HG03045 (cell line): ENCODE measurements at regions not wholly inside any gene's neighbourhood (a gene's known extent, or its start where the extent isn't known, plus 50 kb on each side); places are given as distances from the start of the nearest gene placed in this dataset.

Experiments used
- ATAC-seq: cut with Tn5 transposase; IDR thresholded peaks from one replicate; pipeline ENCODE4 v1.9.1; 2021; ENCODE audit warnings: mild to moderate bottlenecking, moderate library complexity; ENCODE audit not compliant: unreplicated experiment

DNA sequence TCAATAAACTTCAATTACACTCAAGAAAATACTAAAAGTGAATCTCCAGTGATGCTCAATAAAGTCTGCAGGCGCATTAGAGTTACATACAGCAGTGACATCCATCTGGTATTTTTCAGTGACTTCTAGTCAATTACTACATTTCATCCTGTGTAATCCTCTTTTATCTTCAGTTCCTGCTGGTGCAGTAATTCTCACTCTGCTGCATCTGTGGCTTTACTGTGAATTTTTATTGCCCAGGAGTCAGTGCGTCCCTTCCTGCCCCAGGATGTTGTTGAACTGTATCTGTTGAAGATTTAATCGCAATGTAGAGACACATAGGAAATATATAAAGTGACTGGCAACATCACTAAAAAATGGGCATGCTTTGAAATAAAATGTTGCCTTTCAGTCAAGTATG is 196.3 kb upstream of the TMTC4 start:
- no peak for ATAC-seq

DNA sequence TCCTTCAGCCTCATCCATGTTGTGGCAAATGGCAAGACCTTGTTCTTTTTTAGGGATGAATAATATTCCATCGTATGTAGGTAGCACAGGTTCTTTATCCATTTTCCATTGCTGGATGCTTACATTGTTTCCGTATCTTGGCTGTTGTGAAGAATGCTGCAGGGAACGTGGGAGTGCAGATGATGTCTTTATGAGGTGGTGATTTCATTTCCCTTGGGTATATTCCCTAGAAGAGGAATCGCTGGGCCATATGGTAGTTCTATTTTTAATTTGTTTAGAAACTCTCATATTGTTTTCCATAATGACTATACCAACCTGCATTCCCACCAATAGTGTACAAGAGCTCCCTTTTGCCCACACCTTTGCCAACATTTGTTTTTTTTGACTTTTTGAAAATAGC is 186.3 kb upstream of the TMTC4 start:
- ATAC-seq: no peak

DNA sequence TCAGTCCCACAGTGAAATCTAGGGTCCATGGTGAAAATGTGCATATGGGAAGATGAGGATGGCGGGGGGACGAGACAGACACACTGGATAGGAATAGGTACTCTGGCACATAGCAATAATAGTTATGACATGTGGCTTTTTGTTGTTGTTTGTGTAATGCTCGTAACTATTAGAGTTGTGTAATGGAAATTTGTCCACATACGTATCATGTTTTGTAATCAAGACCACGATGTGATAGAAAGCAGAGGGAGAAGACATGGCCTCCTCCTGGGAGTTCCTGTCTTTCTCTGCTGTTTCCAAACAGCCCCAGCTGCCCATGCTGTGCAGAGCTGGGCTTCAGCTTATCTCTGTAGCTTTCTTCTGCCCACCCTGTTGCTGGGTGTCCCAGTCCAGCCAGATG is 185.3 kb upstream of the TMTC4 start:
- ATAC-seq: no peak

DNA sequence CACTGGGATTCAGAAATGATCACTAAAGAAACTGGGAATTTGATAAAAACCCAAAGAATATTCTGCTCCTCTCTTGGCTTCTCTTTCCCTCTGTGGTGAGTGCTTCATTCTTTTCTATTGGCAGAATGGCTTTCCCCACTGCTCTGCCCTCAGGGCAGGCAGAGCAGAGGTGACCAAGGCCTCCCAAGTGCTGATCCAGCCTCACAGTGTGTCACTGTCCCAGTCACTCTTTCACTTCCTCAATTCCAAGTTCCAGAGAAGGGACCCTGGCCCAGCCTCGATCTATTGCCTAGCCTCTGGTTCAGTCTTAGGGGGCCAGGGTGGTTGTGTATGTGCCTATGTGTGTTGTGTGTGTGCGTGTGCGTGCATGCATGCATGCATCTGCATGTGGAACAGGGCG is 180.6 kb upstream of the TMTC4 start:
- no peak for ATAC-seq

DNA sequence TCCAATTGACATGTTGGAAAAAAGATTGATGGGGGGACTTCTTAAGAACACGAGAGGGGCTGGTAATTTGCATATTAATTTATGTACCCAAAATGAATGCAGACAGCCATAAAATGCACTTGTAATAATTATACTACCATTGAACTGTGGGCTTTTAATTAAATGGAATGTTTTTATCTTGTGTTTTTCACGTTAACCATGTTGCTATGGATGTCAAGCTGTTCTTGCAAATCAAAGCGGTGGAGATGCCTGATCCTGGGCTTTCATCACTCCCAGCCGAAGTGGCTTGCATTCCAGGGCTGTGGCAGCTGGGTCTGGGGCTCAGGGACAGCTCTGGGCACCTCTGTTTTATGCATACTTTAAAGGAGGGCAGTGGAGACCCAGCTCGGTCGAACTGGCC is 179.4 kb upstream of the TMTC4 start:
- ATAC-seq: no peak

DNA sequence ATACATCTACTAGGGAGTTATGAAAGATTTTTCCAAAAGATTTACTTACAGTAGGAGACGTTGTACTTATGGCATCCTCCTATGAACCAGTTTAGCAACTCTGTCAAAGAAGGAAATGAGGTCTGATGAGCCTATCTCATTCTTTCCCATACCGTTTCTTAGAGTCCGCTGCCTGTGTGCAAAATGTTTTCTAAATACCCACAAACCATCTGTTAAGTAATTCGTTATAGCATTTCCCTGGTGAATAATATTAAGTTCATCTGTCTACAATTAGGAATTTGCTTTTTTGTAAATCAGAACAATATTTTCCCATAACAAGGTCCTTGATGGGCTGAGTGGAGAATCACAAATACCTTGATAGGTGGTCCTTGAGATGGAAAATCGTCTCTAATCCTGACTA is 178.8 kb upstream of the TMTC4 start:
- ATAC-seq: no peak

DNA sequence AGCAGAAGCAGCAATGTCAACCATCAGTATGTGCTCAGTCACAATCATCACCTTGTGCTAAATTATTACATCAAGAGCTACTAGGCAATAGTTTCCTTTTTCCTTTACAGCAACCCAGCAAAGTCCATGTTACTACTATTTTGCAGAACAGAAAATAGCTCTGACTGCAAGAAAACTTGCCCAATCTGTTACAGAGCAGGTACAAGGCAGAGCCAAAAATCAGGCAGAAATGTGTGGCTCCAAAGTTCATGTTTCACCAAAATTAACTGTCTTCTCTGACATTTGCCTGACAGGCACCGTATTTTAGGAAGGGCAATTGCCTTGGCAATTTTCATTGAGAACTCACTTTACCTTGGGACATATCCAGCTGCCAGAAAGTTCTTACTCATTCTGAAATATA is 177.6 kb upstream of the TMTC4 start:
- no peak for ATAC-seq

DNA sequence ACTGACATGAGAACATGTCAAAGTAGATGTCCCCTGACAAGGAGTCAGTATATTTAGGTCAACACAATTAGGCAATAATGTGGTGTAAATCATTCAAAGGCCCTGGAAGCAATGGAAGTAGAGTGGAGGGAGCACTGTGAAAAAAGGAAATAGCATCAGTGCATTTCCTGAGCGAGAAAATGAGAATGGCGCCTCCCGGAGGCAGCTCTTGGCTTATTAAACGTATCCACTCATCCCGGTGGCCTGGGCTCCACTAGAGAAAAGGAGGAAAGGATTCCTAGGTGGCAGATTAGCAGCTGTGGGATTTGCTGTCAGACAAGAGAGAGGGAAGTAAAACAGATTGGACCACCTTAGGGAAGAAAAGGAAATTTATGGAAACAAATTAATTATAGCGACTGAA is 173.7 kb upstream of the TMTC4 start:
- no peak for ATAC-seq

DNA sequence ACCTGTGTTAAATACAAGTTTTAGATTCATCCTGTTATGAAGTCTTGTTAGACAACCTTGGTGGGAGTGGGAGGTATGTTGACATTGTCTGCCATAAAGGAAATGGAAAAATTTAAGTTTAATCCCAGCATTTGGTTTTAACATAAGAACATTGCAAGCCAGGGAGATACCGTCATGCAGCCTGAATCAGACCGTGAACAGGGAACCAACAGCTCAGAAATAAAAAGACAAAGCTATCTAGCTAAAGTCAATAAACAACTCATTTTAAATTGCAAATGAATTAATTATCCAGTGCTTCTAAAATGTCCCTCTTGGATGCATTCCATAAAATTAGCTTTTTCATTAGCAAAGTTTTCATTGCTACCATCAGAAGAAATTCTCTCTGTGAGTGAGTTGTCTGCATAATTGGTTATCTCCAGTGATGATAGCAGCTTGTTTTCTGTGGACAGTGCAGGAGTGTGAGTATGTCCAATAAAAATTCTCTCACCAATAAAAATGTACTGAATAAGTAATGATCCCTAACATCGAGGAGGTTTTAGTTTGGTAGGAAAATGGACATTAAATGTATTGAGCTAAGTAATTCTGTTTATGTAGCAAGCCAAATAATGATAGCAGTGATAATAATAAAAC is 170.6 kb upstream of the TMTC4 start:
- ATAC-seq: no peak

DNA sequence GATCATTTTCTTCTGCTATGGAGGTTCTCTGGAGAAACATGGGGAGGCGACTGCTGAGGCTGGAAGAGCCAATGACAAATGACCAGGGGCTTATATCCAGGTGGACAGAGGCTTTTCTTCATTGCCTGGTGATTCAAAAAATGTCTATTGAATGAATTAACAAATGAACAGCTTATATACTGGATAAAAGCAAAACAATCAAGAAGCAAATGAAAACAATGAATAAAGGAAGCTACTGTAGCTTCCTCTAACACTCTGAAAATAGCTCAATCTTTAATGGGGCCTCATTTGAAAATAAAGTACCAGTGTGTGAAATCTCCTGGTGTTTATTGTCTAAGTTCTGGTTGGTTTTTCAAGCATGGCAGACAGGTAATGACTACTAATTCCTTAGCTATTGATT is 167.5 kb upstream of the TMTC4 start:
- ATAC-seq: no peak

DNA sequence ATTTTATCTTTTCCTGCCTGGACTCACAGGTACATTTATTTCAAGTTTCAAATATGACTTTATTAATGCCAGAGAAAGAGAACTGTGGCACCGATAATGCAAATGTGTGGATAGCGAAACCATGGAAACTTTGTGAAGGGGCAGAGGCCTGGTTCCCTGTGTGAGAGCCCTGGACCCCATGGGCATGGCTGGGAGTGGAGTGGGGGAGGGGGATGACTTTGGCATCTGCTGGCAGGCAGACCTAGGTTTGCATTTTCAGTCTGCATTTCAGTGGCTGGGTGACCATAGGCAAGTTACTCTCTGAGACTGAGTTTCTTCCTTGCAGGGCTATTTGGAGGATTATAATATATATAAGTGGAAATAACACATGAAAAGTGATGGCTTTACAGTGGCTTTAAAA is 163.8 kb upstream of the TMTC4 start:
- no peak for ATAC-seq

DNA sequence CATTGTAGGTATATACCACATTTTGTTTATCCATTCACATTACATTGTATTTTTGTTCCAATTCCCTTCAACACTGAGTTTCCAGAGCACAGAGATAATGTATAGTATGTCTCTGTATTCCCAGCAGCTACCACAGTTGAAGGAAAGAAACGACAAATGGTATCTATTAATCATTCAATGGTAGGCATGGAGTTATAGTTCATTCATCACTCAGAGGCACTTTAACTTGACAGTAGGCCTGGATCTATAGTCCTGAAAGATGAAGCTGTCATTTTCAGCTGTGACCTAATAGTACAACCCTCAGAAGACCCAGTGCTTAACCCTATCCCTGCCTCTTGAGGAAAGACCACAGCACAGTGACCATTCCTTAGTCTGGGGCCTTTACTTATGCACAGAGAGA is 163.0 kb upstream of the TMTC4 start:
- ATAC-seq: no peak

DNA sequence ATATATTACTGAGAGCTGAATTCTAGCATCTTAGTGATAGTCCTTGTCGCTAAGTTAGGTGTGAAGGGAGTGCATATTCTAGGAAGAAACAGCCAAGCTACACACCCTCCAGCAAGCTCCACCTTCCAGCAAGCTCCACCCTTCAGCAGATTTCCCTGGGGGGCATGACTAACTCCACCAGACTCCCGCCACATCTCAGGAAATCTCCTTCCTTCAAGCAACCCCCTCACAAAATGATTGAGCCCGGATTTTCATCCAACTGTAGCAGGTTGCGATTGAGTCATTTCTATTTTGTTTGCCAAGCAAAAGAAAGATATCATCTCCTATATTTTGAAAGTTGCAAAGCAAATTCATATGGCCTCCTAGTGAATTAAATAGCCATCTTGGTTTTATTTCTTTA is 162.1 kb upstream of the TMTC4 start:
- ATAC-seq: no peak

DNA sequence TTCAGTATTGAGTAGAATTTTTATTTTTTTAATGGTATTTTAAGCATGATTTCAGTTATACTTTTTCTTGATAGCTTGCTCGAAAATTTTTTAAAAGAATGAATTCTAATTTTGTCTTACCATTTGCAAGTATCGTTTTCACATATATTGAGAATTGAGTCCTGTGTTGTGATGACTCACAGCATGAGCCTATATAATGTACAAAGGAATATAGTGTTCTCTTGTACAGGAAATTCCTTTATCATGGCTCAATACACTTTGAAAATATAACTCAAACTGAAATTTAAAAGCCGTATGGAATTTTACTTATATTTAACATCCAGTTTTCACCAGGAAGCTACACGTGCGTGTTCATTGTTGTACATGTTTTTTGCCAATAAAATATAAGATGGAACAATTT is 161.1 kb upstream of the TMTC4 start:
- no peak for ATAC-seq

DNA sequence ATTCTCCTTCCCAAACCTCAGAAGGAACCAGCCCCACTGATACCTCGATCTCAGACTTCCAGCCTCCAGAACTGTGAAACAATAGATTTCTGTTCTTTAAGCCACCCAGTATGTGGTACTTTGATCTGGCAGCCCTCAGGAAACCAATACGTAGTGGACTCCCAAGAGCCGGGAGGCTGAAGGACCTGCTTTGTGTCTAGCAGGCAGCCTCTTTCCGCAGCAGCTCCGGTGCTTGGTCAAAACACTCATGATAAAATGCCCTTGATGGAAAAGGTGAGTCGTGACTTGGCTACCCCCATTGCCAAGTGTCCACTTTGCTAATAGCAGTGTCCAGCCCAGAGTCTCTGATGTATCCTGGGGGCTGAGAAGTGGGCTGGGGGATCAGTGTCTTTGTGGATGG is 158.8 kb upstream of the TMTC4 start:
- ATAC-seq: no peak

DNA sequence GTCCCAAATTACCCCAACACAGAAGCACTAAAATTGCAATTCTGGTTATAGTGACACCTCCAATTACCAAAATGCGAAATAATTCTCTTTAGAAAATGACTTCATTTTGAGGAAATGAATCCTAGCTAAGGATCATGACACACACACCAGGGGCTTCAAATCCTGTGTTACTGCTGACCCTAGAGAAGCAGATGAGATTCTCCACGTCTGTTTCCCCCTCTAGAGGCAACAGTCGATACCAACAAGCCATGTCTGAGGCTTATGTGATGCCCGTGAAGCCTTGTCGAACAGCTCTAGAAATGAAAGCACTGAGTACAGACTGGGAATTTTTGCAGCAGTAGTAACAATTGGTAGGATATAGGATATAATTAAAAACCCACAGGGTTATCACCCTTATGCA is 153.6 kb upstream of the TMTC4 start:
- ATAC-seq: no peak

DNA sequence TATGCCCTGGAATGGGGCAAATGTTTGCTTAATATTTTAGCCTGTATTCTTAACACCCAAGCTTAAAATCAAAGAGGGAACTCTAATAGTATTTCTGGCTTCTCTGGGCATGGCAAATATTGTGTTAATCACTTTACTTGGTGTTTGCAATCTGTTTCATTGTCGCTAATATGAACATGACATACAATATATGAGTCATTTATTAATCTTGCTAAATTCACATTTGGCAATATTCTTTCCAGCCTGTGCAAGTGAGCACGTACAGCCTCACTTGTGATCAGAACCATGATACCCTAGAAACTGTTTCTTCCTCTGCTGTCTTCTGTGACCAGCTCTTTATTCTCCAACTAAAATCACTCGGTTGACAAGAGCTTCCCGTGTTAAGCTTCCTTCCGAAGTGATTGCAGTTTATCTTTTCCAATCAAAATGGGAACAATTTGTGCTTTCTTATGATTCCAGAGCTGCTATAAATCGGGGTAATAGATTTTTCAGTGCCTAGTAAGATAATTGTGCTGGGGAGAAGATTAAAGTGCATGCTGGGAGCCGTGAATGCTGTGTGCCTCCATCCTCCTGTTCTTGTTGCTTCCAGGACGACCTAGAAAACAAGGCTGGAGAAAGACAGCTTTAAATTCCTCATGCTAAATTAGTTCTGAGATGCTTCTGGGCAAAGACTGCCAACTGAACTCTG is 153.0 kb upstream of the TMTC4 start:
- ATAC-seq: no peak

DNA sequence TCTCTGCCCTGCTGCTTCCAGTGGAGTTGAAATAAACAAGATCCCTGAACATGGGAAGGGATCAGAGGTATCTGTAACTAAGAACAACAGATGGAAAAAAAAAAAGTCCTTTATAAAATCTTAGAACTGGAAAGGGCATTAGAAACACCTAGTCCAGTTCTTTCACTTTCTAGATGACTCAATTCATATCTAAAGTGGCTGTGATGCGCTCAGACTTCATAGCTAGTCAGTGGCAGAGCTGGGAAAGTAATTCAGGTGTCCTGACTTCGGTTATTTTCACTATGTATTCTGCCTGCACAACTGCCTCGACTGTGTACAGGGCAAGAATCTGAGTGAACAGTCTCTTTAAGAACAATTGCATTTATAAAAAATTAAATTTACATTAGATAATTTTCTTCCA is 151.8 kb upstream of the TMTC4 start:
- ATAC-seq: no peak

DNA sequence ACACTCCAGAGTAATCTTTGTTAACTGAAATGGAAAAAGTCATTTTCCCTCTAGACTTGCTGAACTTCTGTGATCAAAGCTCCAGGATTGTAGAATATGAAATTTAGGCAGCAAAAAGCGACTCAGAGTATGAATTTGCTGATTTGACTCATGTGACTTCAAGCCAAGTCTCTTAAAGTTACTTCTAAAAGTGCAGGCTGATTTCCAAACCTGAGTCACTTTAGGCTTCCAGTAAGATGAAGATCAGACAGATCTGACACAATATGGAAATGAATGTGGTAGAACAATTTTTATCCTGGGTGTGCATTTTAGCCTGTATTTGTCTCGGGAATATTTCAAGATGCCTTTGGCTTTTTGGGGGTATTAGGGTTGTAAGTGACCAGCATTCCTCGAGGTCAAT is 151.0 kb upstream of the TMTC4 start:
- no peak for ATAC-seq

DNA sequence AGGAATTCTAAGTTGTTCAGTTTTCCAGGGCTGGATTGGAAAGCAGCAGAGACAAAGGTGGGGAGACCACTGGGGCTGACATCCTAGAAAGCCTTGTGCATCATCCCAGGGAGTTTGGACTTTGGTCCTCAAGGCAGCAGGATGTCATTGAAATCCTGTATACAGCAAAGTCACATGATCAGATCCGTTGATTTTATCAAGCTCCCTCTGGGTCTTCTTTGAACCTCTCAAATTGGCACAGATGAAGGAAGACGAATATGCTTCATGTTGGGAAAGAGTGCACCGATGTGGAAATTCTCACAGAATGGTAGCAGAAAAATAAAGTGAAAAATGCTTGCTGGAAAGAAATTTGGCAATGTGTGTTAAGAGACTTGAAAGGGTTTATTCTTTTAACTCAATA is 149.8 kb upstream of the TMTC4 start:
- ATAC-seq: no peak

DNA sequence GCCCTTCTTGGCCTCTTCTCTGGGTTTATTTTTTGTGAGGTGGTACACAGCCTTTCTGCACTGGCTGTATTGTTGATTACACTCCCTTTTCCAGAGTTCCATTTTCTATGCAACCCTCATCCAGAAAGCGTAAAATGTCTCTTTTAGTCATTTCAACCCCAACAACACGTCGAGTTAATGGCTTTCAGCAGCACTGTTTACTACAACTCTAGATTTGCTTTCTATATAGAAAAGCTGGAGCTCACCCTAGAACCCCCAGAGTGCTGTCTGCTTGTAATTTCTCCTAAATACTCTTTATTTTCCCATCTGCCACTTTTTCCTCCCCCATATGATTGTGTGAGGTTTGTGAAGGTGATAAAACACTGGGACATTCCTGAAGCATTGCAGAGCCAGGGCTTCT is 148.9 kb upstream of the TMTC4 start:
- no peak for ATAC-seq

DNA sequence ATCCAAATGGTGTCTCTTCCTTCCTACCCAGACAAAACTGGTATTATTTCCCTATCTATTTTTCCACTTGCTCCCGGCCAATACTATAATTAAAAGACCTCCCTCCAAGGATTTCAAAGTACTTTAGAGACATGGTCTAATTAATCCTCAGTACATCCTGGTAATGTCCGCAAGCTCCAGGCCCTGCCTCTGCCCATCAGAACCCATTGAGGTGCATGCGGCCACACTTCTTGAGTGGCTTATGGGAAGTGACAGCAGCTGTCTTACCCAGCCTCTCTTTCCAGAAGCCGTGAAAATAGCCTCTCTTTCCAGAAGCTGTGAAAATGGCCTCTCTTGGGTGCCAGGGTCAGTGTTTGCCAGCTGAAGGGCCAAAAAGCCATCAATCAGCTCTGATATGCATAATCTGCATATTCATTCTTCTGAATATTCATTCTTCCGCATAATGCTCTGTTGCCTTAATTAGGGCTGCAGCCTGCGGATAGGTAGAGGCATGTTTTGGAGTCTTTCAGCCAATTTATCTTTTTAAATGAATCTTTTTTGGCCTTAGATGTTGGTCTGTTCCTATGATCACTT is 148.4 kb upstream of the TMTC4 start:
- ATAC-seq: no peak

DNA sequence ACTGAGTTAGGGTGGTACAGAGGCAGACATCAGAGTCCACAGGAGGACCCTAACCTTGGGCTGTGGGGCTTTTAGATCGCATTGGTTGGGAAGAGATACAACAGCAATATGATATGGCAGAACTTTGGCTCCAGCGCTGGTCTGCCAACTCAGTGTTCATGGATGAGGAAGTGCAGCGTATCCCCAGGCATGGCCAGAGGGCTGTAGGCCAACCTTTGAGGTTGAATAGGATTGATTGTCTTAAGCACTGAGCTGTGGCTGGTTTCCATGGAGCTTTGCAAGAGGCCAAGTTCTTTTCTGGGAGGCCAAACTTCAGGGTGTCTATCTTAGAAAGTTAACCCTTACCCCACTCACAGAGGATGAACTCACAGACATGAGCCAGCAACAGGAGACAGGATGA is 144.1 kb upstream of the TMTC4 start:
- ATAC-seq: no peak
